ENCODE measurements at regions not wholly inside any gene's neighbourhood (a gene's known extent, or its start where the extent isn't known, plus 50 kb on each side); places are given as distances from the start of the nearest gene placed in this dataset.

DNA sequence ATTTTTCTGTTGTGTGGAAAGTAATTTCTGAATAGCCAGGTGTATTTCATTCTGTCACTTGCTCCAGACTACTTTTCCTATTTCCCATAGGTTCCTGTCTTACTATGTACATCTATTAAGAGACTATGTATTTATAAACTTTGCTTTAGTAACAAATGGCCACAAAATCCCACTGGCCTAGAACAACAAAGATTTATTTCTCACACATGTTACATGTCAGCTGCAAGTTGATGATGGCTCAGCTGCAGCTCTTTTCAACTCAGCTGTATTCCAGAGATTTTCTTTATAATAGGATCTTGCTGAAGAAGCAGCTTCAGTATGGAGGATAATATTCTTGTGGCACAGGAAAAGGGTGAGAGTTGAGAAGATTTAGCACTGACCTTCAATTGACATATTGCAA, 539.6 kb upstream of the LRRC4C start:
- no peaks in the 10 kb centered on the region for H4K20me1 ChIP-seq (ENCODE audit: insufficient read depth, low read length)
- Mint-ChIP-seq H3K4me1 (no peaks in the 10 kb centered on the region), H3K36me3 (no peaks in the 10 kb centered on the region), H3K9me3 (peaks cover 0 to 2% (median 0%) of the 10 kb centered on the region in 7 donors), H3K27ac (no peak overlapping the region), H3K27me3 (ENCODE audit: low read depth in 3 of 3) (no peaks in the 10 kb centered on the region), H3K4me3 (no peak overlapping the region)
- no peaks in the 10 kb centered on the region for H3K27me3 ChIP-seq (ENCODE audit: control insufficient read depth in 2 of 2, insufficient read depth in 2 of 2, low read length in 2 of 2)
- H2AFZ ChIP-seq (ENCODE audit: insufficient read depth, low read depth, low read length, poor library complexity, severe bottlenecking) = no peak overlapping the region
- no peaks in the 10 kb centered on the region for H3K79me2 ChIP-seq (ENCODE audit: insufficient read depth, low read length)
- TF ChIP-seq, protein P1, sequence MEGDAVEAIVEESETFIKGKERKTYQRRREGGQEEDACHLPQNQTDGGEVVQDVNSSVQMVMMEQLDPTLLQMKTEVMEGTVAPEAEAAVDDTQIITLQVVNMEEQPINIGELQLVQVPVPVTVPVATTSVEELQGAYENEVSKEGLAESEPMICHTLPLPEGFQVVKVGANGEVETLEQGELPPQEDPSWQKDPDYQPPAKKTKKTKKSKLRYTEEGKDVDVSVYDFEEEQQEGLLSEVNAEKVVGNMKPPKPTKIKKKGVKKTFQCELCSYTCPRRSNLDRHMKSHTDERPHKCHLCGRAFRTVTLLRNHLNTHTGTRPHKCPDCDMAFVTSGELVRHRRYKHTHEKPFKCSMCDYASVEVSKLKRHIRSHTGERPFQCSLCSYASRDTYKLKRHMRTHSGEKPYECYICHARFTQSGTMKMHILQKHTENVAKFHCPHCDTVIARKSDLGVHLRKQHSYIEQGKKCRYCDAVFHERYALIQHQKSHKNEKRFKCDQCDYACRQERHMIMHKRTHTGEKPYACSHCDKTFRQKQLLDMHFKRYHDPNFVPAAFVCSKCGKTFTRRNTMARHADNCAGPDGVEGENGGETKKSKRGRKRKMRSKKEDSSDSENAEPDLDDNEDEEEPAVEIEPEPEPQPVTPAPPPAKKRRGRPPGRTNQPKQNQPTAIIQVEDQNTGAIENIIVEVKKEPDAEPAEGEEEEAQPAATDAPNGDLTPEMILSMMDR (IDR thresholded peaks at IDR 0.05) = no peak
- intact Hi-C loops (cut with micrococcal nuclease) = no loop called here
- no peak overlapping the region for H3K27ac ChIP-seq (ENCODE audit: low read depth in 1 of 2, low read length in 2 of 2)
- H3K4me3 ChIP-seq (replicated peaks in 1 of 3; ENCODE audit: low read depth in 2 of 3, low read length in 3 of 3) = no peak overlapping the region
- no peaks in the 10 kb centered on the region for H3K36me3 ChIP-seq (replicated peaks in 1 of 2; ENCODE audit: control insufficient read depth in 1 of 2, insufficient read depth in 2 of 2, low read length in 2 of 2)
- no peaks in the 10 kb centered on the region for H3K4me1 ChIP-seq (ENCODE audit: control insufficient read depth in 1 of 2, insufficient read depth in 2 of 2, low read length in 2 of 2)
- DNase-seq = no peak
- H3K4me2 ChIP-seq (replicated peaks; ENCODE audit: extremely low read depth, low read length, poor library complexity, severe bottlenecking) = no peak overlapping the region
- H3K9ac ChIP-seq (ENCODE audit: insufficient read depth, low read length, poor library complexity, severe bottlenecking) = no peak overlapping the region
- H3K9me3 ChIP-seq (replicated peaks in 1 of 2; ENCODE audit: control insufficient read depth in 1 of 2, insufficient read depth in 1 of 2, low read length in 2 of 2) = no peaks in the 10 kb centered on the region

DNA sequence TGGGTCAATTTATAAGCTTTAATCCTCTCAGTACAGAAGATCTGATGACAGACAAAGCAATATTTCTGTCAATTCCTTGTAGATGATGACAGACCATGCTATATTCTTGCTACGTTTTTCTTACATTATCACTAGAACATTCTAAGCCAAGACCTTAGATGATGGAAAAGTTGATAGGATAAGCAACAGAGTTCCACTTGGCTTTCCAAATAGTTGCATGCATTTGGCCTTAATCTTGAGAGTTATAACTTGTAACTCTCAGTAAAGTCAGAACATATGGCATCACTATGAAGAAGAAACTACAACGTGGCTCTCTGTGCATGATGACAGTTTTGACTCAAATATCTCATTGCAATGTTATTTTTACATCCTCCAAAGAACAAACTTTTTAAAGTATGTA, 544.3 kb upstream of the LRRC4C start:
- Mint-ChIP-seq H3K4me1 (no peaks in the 10 kb centered on the region), H3K27me3 (ENCODE audit: low read depth in 3 of 3) (no peaks in the 10 kb centered on the region), H3K27ac (no peak overlapping the region), H3K36me3 (no peaks in the 10 kb centered on the region), H3K4me3 (no peak overlapping the region), H3K9me3 (peaks cover 0 to 2% (median 0%) of the 10 kb centered on the region in 7 donors)
- intact Hi-C loops (cut with micrococcal nuclease) = no loop called here
- Histone ChIP-seq H3K27ac (ENCODE audit: low read depth in 1 of 2, low read length in 2 of 2) (no peak overlapping the region), H3K36me3 (replicated peaks in 1 of 2; ENCODE audit: control insufficient read depth in 1 of 2, insufficient read depth in 2 of 2, low read length in 2 of 2) (no peaks in the 10 kb centered on the region), H3K79me2 (ENCODE audit: insufficient read depth, low read length) (no peaks in the 10 kb centered on the region), H3K27me3 (ENCODE audit: control insufficient read depth in 2 of 2, insufficient read depth in 2 of 2, low read length in 2 of 2) (no peaks in the 10 kb centered on the region), H3K9me3 (replicated peaks in 1 of 2; ENCODE audit: control insufficient read depth in 1 of 2, insufficient read depth in 1 of 2, low read length in 2 of 2) (no peaks in the 10 kb centered on the region), H3K4me3 (replicated peaks in 1 of 3; ENCODE audit: low read depth in 2 of 3, low read length in 3 of 3) (no peak overlapping the region), H3K9ac (ENCODE audit: insufficient read depth, low read length, poor library complexity, severe bottlenecking) (no peak overlapping the region), H2AFZ (ENCODE audit: insufficient read depth, low read depth, low read length, poor library complexity, severe bottlenecking) (no peak overlapping the region), H3K4me2 (replicated peaks; ENCODE audit: extremely low read depth, low read length, poor library complexity, severe bottlenecking) (no peak overlapping the region), H4K20me1 (ENCODE audit: insufficient read depth, low read length) (no peaks in the 10 kb centered on the region), H3K4me1 (ENCODE audit: control insufficient read depth in 1 of 2, insufficient read depth in 2 of 2, low read length in 2 of 2) (no peaks in the 10 kb centered on the region)
- DNase-seq = no peak
- WGBS (ENCODE audit: insufficient coverage) = no CpG with 5 or more reads among the region's 2 CpGs
- TF ChIP-seq, protein P1 (IDR thresholded peaks at IDR 0.05) = no peak
